H1 (cell line): ENCODE measurements at regions not wholly inside any gene's neighbourhood (a gene's known extent, or its start where the extent isn't known, plus 50 kb on each side); places are given as distances from the start of the nearest gene placed in this dataset.

Experiments used
- CTCF ChIA-PET: fragments of 300-600 bp; sonication (Branson Sonifier 250); formaldehyde crosslinking; loops from one replicate; lab custom pipeline; 2021; ENCODE audit not compliant: partially characterized antibody; lab: Charles Lee
- POLR2A ChIA-PET: fragments of 300-600 bp; sonication (Branson Sonifier 250); formaldehyde crosslinking; loops from one replicate; lab custom pipeline; 2021; ENCODE audit warnings: inconsistent platforms; ENCODE audit not compliant: partially characterized antibody; lab: Charles Lee
- DNase-seq, 2 experiments: peaks; one replicate each; pipeline versions ENCODE4 v3.0.0 to v3.0.0-alpha.2; 2010 to 2022; ENCODE audit warnings: low spot score in 2 of 2, low read depth in 1 of 2, mixed read lengths in 1 of 2
- FAIRE-seq: peaks from 2 replicates; lab custom pipeline; 2011; peaks lifted over from hg19 to GRCh38; lab: Jason Lieb, UNC
- H2AFZ ChIP-seq: 2 replicates; pipeline ENCODE4 v1.8.1; 2012; ENCODE audit warnings: low read length, inconsistent platforms
- H2AK5ac ChIP-seq: 2 replicates; pipeline ENCODE4 v1.6.1; 2013; ENCODE audit warnings: low read depth, low read length
- H2BK120ac ChIP-seq: replicated peaks from 2 replicates; pipeline ENCODE3; 2013; ENCODE audit warnings: low read depth, low read length, inconsistent platforms
- H2BK12ac ChIP-seq: 2 replicates; pipeline ENCODE4 v1.6.1; 2013; ENCODE audit warnings: low read depth, low read length
- H2BK15ac ChIP-seq: 2 replicates; pipeline ENCODE4 v1.6.1; 2013; ENCODE audit warnings: low read length
- H2BK20ac ChIP-seq: 2 replicates; pipeline ENCODE4 v1.6.1; 2013; ENCODE audit warnings: low read length
- H2BK5ac ChIP-seq: 2 replicates; pipeline ENCODE4 v1.6.1; 2013; ENCODE audit warnings: low read depth, low read length
- H3K14ac ChIP-seq: 2 replicates; pipeline ENCODE4 v1.6.1; 2013; ENCODE audit warnings: inconsistent platforms; ENCODE audit not compliant: insufficient read length
- H3K18ac ChIP-seq: 2 replicates; pipeline ENCODE4 v1.6.1; 2013; ENCODE audit warnings: low read length; ENCODE audit errors: extremely low read depth
- H3K23ac ChIP-seq: 2 replicates; pipeline ENCODE4 v1.6.1; 2013; ENCODE audit warnings: inconsistent platforms; ENCODE audit not compliant: insufficient read length
- H3K23me2 ChIP-seq: 2 replicates; pipeline ENCODE4 v1.6.1; 2013; ENCODE audit warnings: low read depth, low read length
- H3K27ac ChIP-seq: 2 replicates; pipeline ENCODE4 v1.6.1; 2011; ENCODE audit warnings: low read depth, low read length, inconsistent platforms
- H3K27me3 ChIP-seq, 4 experiments: replicated peaks in 1 of 4; 1 replicate in 1 of 4; 2 replicates in 3 of 4; pipeline versions ENCODE4 v1.6.1 to v1.8.1; 2011 to 2013; ENCODE audit warnings: low read length in 3 of 4, mild to moderate bottlenecking in 3 of 4, inconsistent platforms in 2 of 4, mixed read lengths in 2 of 4, moderate library complexity in 1 of 4; ENCODE audit not compliant: control insufficient read depth in 3 of 4, insufficient read depth in 3 of 4; ENCODE audit errors: extremely low read depth in 1 of 4
- H3K36me3 ChIP-seq, 4 experiments: 2 replicates each; pipeline versions ENCODE4 v1.6.1 to v1.8.1; 2011 to 2013; ENCODE audit warnings: mild to moderate bottlenecking in 4 of 4, low read length in 3 of 4, moderate library complexity in 2 of 4, control low read depth in 1 of 4, inconsistent platforms in 1 of 4; ENCODE audit not compliant: insufficient read depth in 4 of 4, control insufficient read depth in 2 of 4
- H3K4ac ChIP-seq: replicated peaks from 2 replicates; pipeline ENCODE3; 2013; ENCODE audit warnings: low read length, low read depth, mixed read lengths, inconsistent platforms; ENCODE audit not compliant: insufficient read length
- H3K4me1 ChIP-seq, 4 experiments: replicated peaks in 1 of 4; 1 replicate in 1 of 4; 2 replicates in 3 of 4; pipeline versions ENCODE4 v1.6.1 to v1.8.1; 2011 to 2013; ENCODE audit warnings: low read length in 3 of 4, inconsistent platforms in 2 of 4, mixed read lengths in 1 of 4; ENCODE audit not compliant: insufficient read depth in 4 of 4, control insufficient read depth in 3 of 4
- H3K4me2 ChIP-seq, 2 experiments: 2 replicates each; pipeline versions ENCODE4 v1.6.1 to v1.8.1; 2011 to 2013; ENCODE audit warnings: low read depth in 2 of 2, low read length in 2 of 2, control low read depth in 1 of 2, inconsistent platforms in 1 of 2, mild to moderate bottlenecking in 1 of 2; ENCODE audit not compliant: insufficient read depth in 1 of 2
- H3K4me3 ChIP-seq, 4 experiments: fragments of 200-600, 300-600 bp in 1 of 4; sonication (generic), shearing (Covaris generic), sonication (Bioruptor Twin) in 1 of 4; 2 replicates each; pipeline versions ENCODE4 v1.5.1 to v1.8.1; 2011 to 2016; ENCODE audit warnings: low read length in 4 of 4, low read depth in 3 of 4, control low read depth in 2 of 4, inconsistent platforms in 2 of 4, mild to moderate bottlenecking in 2 of 4, mixed read lengths in 1 of 4, moderate library complexity in 1 of 4; ENCODE audit not compliant: insufficient read depth in 2 of 4; ENCODE audit errors: extremely low read depth in 1 of 4
- H3K56ac ChIP-seq: replicated peaks from 2 replicates; pipeline ENCODE3; 2013; ENCODE audit warnings: low read depth, mild to moderate bottlenecking, mixed read lengths, low read length, inconsistent platforms; ENCODE audit not compliant: insufficient read length
- H3K79me1 ChIP-seq: 2 replicates; pipeline ENCODE4 v1.6.1; 2013; ENCODE audit warnings: low read depth, low read length, control low read depth
- H3K79me2 ChIP-seq, 2 experiments: 2 replicates each; pipeline versions ENCODE4 v1.6.1 to v1.8.1; 2012 to 2013; ENCODE audit warnings: low read length in 2 of 2, mild to moderate bottlenecking in 2 of 2, inconsistent platforms in 1 of 2; ENCODE audit not compliant: insufficient read depth in 2 of 2, control insufficient read depth in 1 of 2
- H3K9ac ChIP-seq, 4 experiments: replicated peaks in 1 of 4; 1 replicate in 1 of 4; 2 replicates in 3 of 4; pipeline versions ENCODE4 v1.6.1 to v1.8.1; 2011 to 2013; ENCODE audit warnings: low read depth in 3 of 4, low read length in 3 of 4, control low read depth in 2 of 4, mild to moderate bottlenecking in 2 of 4, moderate library complexity in 2 of 4, inconsistent platforms in 1 of 4; ENCODE audit errors: extremely low read depth in 1 of 4
- H3K9me3 ChIP-seq, 2 experiments: 2 replicates each; pipeline versions ENCODE4 v1.6.1 to v1.8.1; 2012 to 2013; ENCODE audit warnings: mild to moderate bottlenecking in 2 of 2, moderate library complexity in 2 of 2, control low read depth in 1 of 2, inconsistent platforms in 1 of 2, low read depth in 1 of 2, low read length in 1 of 2, mixed read lengths in 1 of 2; ENCODE audit not compliant: insufficient read depth in 2 of 2
- H4K20me1 ChIP-seq, 2 experiments: replicated peaks in 1 of 2; 2 replicates each; pipeline versions ENCODE3 to v1.8.1; 2011 to 2013; ENCODE audit warnings: inconsistent platforms in 2 of 2, low read length in 2 of 2, mild to moderate bottlenecking in 1 of 2; ENCODE audit not compliant: insufficient read depth in 2 of 2, control insufficient read depth in 1 of 2
- H4K5ac ChIP-seq: 2 replicates; pipeline ENCODE4 v1.6.1; 2013; ENCODE audit warnings: low read length, low read depth, mixed read lengths, inconsistent platforms; ENCODE audit not compliant: insufficient read length
- H4K8ac ChIP-seq: 2 replicates; pipeline ENCODE4 v1.8.0; 2013; ENCODE audit warnings: mild to moderate bottlenecking, moderate library complexity, low read length, inconsistent platforms; ENCODE audit not compliant: insufficient read depth; ENCODE audit errors: extremely low read depth
- H4K91ac ChIP-seq: replicated peaks from 2 replicates; pipeline ENCODE3; 2013; ENCODE audit warnings: low read length, mixed read lengths, inconsistent platforms; ENCODE audit not compliant: insufficient read length
- BCL11A ChIP-seq, 2 experiments: IDR thresholded peaks; one replicate each; pipeline ENCODE4 v1.6.1; 2011; ENCODE audit warnings: low read depth in 2 of 2, low read length in 2 of 2, mild to moderate bottlenecking in 2 of 2
- CBX5 ChIP-seq: fragments of 300-800, 300-1000 bp; sonication (generic); IDR thresholded peaks from 2 replicates; pipeline ENCODE4 v1.7.1; 2016; ENCODE audit warnings: antibody characterized with exemption, low read length, low read depth
- CEBPB ChIP-seq: IDR thresholded peaks from 2 replicates; pipeline ENCODE4 v1.6.1; 2012; ENCODE audit warnings: low read depth, low read length
- FOSL1 ChIP-seq: IDR thresholded peaks from 2 replicates; pipeline ENCODE4 v1.6.1; 2011; ENCODE audit warnings: mild to moderate bottlenecking, low read depth, low read length, moderate library complexity; ENCODE audit not compliant: insufficient read depth
- GTF2F1 ChIP-seq: IDR thresholded peaks from 2 replicates; pipeline ENCODE4 v1.6.1; 2012; ENCODE audit warnings: low read depth, low read length, improper control_type of control experiment, borderline replicate concordance
- KDM4A ChIP-seq: IDR thresholded peaks from one replicate; pipeline ENCODE4 v1.7.1; 2012; ENCODE audit warnings: low read depth, mild to moderate bottlenecking, moderate library complexity, low read length, inconsistent platforms; ENCODE audit not compliant: severe bottlenecking
- KDM5A ChIP-seq: fragments of 200-600 bp; IDR thresholded peaks from 2 replicates; pipeline ENCODE4 v1.7.1; 2012; ENCODE audit warnings: mild to moderate bottlenecking, low read length, inconsistent platforms, mixed read lengths
- POLR2A ChIP-seq, 2 experiments: IDR thresholded peaks; 1 replicate in 1 of 2; 2 replicates in 1 of 2; pipeline ENCODE4 v1.6.1; 2011; ENCODE audit warnings: low read depth in 2 of 2, low read length in 2 of 2, mild to moderate bottlenecking in 2 of 2; ENCODE audit errors: control extremely low read depth in 1 of 2
- POLR2AphosphoS5 ChIP-seq: IDR thresholded peaks from 2 replicates; pipeline ENCODE4 v1.6.1; 2011; ENCODE audit warnings: low read depth, low read length
- RAD21 ChIP-seq, 2 experiments: IDR thresholded peaks in 1 of 2; conservative IDR thresholded peaks in 1 of 2; 2 replicates each; pipeline ENCODE4 v1.6.1; 2011; ENCODE audit warnings: low read depth in 2 of 2, low read length in 2 of 2, improper control_type of control experiment in 1 of 2, inconsistent platforms in 1 of 2, mild to moderate bottlenecking in 1 of 2, moderate library complexity in 1 of 2
- SP4 ChIP-seq: IDR thresholded peaks from 2 replicates; pipeline ENCODE4 v1.6.1; 2012; ENCODE audit warnings: low read length, inconsistent platforms
- TCF12 ChIP-seq: IDR thresholded peaks from 2 replicates; pipeline ENCODE4 v1.6.1; 2011; ENCODE audit warnings: low read depth, mild to moderate bottlenecking, low read length
- TEAD4 ChIP-seq: IDR thresholded peaks from 2 replicates; pipeline ENCODE4 v1.6.1; 2012; ENCODE audit warnings: low read depth, low read length, inconsistent platforms, mixed read lengths
- WGBS, 2 experiments: shearing (Covaris generic) in 1 of 2; methylation state at CpG; one replicate each; pipeline versions ENCODE4 v1.1.6 to v1.1.7; 2013 to 2015; ENCODE audit warnings: low lambda C conversion rate in 2 of 2, mixed read lengths in 2 of 2, inconsistent platforms in 1 of 2, low coverage in 1 of 2, missing lambda C conversion rate in 1 of 2; ENCODE audit not compliant: insufficient replicate concordance in 2 of 2, insufficient coverage in 1 of 2, insufficient read length in 1 of 2; ENCODE audit errors: extremely low coverage in 1 of 2, missing lambda C conversion rate in 1 of 2; 5-methylcytosine and 5-hydroxymethylcytosine counted together
- TF ChIP-seq, protein P1 (sequence below): IDR thresholded peaks from 2 replicates; pipeline ENCODE4 v1.6.1; 2011; ENCODE audit warnings: low read depth, mild to moderate bottlenecking, low read length; ENCODE audit not compliant: insufficient read depth

DNA sequence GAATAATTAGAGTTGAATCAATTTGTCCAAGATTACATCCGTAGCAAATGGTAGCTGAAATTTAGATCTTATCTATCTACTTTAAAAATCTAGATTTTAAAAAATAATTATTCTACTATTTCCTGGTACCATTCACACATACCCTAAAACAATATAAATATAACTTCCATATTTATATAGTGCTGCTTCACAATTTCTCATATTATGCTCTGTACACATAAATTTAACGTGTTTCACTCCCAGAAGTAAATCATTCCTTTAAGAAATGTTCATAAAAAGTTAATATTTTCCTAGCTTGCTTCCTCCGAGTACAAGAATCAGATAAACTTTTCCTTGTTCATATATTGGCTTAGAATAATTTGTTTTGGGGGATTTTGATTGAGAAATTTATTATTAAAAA is 857.0 kb upstream of the SPRY2 start:
- Histone ChIP-seq H3K4me3 (no peak overlapping the region), H3K27me3 (no peaks in the 10 kb centered on the region), H2BK20ac (no peak overlapping the region), H3K27ac (no peak overlapping the region), H2BK5ac (no peak overlapping the region), H3K4me1 (no peaks in the 10 kb centered on the region), H3K23ac (no peak overlapping the region), H3K79me2 (no peaks in the 10 kb centered on the region), H3K79me1 (no peaks in the 10 kb centered on the region), H2BK12ac (no peak overlapping the region), H4K91ac (no peak overlapping the region), H3K9ac (no peak overlapping the region), H3K18ac (no peak overlapping the region), H3K4ac (no peak overlapping the region), H4K8ac (no peak overlapping the region), H3K23me2 (no peaks in the 10 kb centered on the region), H3K36me3 (no peaks in the 10 kb centered on the region), H3K4me2 (no peak overlapping the region), H2AFZ (no peak overlapping the region), H3K14ac (no peak overlapping the region), H4K5ac (no peak overlapping the region), H3K9me3 (peaks cover 6% of the 10 kb centered on the region in 2 experiments; a peak in 3 of 4 replicates), H4K20me1 (no peaks in the 10 kb centered on the region), H2BK15ac (no peak overlapping the region), H2BK120ac (no peak overlapping the region), H3K56ac (no peak overlapping the region), H2AK5ac (no peak overlapping the region)
- DNase-seq: no peak
- ChIA-PET CTCF (interaction anchor here (0.7 to 1.0 kb wide), 2 partner anchors 28 to 91 kb away, joined by 3 read pairs; no protein-coding TSS in a partner anchor), POLR2A (no interaction called here)
- WGBS, 2 experiments: 90% methylated on average over 3 of the region's 3 CpGs; no CpG with 5 or more reads in 1 of the 2 experiments
- FAIRE-seq: no peak
- TF ChIP-seq BCL11A (IDR thresholded peaks at IDR 0.05; ENCODE audit: low read depth in 2 of 2, low read length in 2 of 2): no peak
- TF ChIP-seq POLR2A (IDR thresholded peaks at IDR 0.05; ENCODE audit: control extremely low read depth in 1 of 2, low read depth in 2 of 2, low read length in 2 of 2): no peak
- no peak for TF ChIP-seq KDM5A
- TF ChIP-seq, protein P1, sequence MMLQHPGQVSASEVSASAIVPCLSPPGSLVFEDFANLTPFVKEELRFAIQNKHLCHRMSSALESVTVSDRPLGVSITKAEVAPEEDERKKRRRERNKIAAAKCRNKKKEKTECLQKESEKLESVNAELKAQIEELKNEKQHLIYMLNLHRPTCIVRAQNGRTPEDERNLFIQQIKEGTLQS: no peak
- TF ChIP-seq KDM4A: no peak
- TF ChIP-seq RAD21 (IDR thresholded peaks at IDR 0.05 in 1 of 2, conservative IDR thresholded peaks at IDR 0.05 in 1 of 2; ENCODE audit: low read depth in 2 of 2, low read length in 2 of 2): no peak
- no peak for TF ChIP-seq CEBPB
- no peak for TF ChIP-seq SP4
- no peak for TF ChIP-seq TEAD4
- no peak for TF ChIP-seq CBX5
- no peak for TF ChIP-seq TCF12
- TF ChIP-seq FOSL1: no peak
- no peak for TF ChIP-seq GTF2F1
- TF ChIP-seq POLR2AphosphoS5: no peak
